ENCODE measurements at regions not wholly inside any gene's neighbourhood (a gene's known extent, or its start where the extent isn't known, plus 50 kb on each side); places are given as distances from the start of the nearest gene placed in this dataset.

DNA sequence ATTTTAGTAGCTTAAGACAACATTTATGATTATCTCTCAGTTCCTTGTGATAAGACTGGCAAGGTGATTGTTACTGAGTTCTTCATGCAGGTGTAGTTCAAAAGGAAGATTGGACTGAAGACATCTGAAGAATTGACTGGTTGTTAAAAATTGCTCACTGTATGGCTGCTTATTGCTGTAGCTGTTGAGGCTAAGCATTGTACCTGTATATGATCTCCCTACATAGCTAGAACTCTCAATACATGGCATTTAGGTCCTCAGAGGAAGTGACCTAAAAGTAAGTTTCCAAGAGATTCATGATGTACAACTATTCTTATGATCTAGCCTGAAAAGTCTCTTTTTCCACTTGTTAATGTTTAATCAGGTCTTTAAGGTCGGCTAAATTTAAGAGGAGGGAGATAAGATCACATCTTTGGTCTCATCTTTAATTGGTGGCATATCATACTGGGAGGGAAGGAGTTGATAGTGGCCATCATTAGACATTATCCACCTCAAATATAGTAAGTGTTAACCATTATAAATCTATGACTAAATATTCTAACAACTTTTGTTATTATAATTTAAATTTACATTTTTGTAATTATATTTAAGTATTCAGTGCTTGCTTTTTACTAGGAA, 401.2 kb upstream of the EPHA7 start:
- TF ChIP-seq, protein P1, sequence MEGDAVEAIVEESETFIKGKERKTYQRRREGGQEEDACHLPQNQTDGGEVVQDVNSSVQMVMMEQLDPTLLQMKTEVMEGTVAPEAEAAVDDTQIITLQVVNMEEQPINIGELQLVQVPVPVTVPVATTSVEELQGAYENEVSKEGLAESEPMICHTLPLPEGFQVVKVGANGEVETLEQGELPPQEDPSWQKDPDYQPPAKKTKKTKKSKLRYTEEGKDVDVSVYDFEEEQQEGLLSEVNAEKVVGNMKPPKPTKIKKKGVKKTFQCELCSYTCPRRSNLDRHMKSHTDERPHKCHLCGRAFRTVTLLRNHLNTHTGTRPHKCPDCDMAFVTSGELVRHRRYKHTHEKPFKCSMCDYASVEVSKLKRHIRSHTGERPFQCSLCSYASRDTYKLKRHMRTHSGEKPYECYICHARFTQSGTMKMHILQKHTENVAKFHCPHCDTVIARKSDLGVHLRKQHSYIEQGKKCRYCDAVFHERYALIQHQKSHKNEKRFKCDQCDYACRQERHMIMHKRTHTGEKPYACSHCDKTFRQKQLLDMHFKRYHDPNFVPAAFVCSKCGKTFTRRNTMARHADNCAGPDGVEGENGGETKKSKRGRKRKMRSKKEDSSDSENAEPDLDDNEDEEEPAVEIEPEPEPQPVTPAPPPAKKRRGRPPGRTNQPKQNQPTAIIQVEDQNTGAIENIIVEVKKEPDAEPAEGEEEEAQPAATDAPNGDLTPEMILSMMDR (IDR thresholded peaks at IDR 0.05; ENCODE audit: insufficient read depth, missing control alignments): no peak
- FAIRE-seq: no peak

DNA sequence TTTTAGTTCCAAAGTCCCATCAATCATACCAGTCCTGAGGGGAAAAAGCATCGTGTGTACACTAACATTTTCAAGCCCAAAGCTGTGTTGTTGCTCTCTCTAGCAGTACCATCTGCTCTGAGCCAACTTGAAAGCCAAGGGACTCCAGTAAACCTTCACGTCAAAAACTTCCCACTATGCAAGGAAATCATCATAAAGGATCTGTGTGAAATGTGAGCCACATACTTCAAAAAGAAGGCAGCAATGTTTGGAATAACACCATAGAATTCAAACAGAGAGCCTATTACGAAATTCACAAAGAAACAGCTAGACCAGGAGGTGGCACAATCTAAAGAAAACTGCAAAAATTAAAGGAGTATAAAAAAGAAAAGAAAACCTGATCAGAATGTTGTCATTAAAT, 399.8 kb upstream of the EPHA7 start:
- no peak for DNase-seq (ENCODE audit: insufficient read length, low spot score)

More for the DNA sequence above, 401.2 kb upstream of the EPHA7 start:
- no peak for DNase-seq (ENCODE audit: insufficient read length, low spot score)

DNA sequence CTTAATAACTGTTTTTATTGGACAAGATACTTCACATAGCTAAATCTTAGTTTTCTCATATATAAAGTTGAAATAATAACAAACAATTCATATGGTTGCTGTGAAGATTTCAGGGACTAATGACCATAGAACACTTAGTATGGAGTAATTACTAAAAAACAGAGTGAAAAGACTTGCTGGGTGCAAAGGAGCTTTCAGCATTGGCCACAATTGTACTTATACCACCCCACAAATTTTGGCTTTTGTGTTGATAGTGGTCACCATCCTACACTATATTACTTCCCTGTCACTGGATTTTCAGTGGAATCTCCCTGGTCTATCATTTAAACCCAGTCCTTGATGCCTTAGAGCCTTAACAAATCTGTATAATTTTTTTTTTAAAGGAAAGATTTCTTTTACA, 398.6 kb upstream of the EPHA7 start:
- TF ChIP-seq, protein P1 (IDR thresholded peaks at IDR 0.05; ENCODE audit: insufficient read depth, missing control alignments): no peak
- no peak for DNase-seq (ENCODE audit: insufficient read length, low spot score)
- no peak for FAIRE-seq

More for the DNA sequence above, 399.8 kb upstream of the EPHA7 start:
- no peak for FAIRE-seq
- TF ChIP-seq, protein P1 (IDR thresholded peaks at IDR 0.05; ENCODE audit: insufficient read depth, missing control alignments): no peak

DNA sequence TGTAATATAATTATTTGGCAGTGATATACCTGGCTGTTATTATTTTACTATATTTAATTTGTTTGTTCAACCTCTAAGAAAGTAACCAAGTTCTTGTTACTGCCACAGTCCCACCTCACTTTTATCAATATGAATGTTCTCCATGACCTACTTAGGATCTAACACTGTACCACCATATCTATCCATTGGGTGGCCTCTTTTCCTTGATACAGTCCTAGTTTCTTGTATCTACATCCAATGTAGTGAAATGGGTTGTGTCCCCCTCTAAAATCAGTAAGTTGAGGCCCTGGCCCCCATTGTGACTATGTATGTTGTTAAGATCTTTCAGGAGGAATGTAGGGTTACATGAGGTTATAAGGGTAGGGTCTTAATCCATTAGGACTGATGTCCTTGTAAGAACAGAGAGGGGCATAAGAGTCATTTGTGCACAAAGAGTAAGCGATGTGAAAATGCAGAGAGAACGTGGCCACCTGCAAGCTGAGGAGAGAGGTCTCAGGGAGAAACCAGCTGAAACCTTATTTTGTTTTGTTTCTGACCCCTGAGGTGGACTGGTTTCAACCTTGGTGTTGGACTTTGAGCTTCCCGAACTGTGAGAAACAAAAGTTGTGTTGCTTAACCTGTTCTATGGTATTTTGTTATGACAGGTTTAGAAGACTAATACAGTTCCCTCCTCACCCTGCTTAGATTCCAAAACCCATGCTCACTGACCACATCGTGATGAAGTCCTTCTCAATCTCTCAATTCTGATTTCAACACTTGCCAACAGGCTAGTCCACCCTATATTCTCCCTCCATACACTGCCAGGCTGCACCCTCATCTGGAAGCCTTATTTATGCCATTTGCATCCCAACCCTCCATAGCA, 387.3 kb upstream of the EPHA7 start:
- TF ChIP-seq, protein P1 (IDR thresholded peaks at IDR 0.05; ENCODE audit: insufficient read depth, missing control alignments): no peak
- FAIRE-seq: no peak
- DNase-seq (ENCODE audit: insufficient read length, low spot score): no peak

DNA sequence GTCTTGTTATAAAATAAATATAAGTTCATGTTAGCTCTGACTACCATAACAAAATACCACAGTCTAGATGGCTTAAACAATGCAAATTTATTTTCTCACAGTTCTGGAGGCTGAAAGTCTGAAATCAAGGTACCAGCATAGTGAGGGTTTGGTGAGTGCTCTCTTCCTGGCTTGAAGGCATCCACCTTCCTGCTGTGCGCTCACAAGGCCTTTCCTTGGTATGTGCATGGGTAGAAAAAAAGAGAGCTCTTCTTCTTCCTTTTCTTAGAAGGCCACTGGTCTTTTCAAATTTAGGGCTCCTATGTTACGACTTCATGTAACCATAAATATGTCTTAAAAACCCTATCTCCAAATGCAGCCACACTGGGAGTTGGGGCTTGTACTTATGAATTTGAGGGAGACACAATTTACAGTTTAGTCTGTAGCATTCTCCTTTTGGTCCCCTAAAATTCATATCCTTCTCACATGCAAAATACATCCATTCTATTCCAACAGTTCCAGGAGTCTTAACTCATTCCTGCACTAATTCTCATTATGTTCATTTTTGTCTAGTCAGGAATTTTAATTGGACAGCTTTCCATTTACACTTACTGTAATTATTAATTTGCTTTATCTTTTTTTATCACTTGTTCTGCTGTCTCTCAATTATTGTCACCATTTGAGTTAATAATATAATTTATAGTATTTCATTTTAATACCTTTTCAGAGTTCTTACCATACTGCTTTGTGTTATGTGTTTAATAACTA, 381.9 kb upstream of the EPHA7 start:
- DNase-seq (ENCODE audit: insufficient read length, low spot score): no peak
- FAIRE-seq: no peak
- TF ChIP-seq, protein P1 (IDR thresholded peaks at IDR 0.05; ENCODE audit: insufficient read depth, missing control alignments): no peak

DNA sequence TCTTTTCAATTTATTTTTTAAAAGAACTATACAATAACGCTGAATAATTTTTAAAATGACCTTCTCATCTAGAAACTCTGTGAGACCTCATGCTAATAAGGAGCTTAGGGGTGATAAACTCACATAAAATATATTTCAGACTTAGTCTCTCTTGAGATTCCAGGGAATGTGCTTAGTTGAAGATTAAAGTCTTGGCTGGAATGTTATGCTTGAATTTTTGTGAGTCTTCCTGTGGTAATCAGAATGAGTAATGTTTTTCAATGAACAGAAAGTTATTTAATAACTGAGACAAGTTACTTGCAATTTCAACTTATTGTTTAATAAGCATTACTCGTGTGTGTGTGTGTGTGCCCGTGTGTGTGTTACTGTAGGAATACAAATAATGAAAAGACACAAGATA, 379.9 kb upstream of the EPHA7 start:
- FAIRE-seq (no peak), DNase-seq (ENCODE audit: insufficient read length, low spot score) (no peak)
- TF ChIP-seq, protein P1 (IDR thresholded peaks at IDR 0.05; ENCODE audit: insufficient read depth, missing control alignments): no peak

Measured in D721Med (cell line).